Osteoblast (primary cell): ENCODE measurements at regions not wholly inside any gene's neighbourhood (a gene's known extent, or its start where the extent isn't known, plus 50 kb on each side); places are given as distances from the start of the nearest gene placed in this dataset. TPM values are rescaled to one million over a fixed set of nuclear protein-coding genes. Genes with fewer than 3 reads are reported as not detected.

Experiments
- DNase-seq: peaks from one replicate; pipeline ENCODE4 v3.0.0; 2011; ENCODE audit warnings: low spot score, mixed read lengths; ENCODE audit not compliant: insufficient read length; ENCODE audit errors: missing footprints
- H2AFZ ChIP-seq: 2 replicates; pipeline ENCODE4 v1.6.0; 2011; ENCODE audit warnings: mild to moderate bottlenecking, low read length
- H3K27ac ChIP-seq: 2 replicates; pipeline ENCODE4 v1.5.1; 2011; ENCODE audit warnings: mild to moderate bottlenecking, low read depth, low read length, moderate library complexity
- H3K27me3 ChIP-seq: 2 replicates; pipeline ENCODE4 v1.6.0; 2012; ENCODE audit warnings: mild to moderate bottlenecking, control low read depth, inconsistent platforms, low read length, moderate library complexity; ENCODE audit not compliant: insufficient read depth
- H3K36me3 ChIP-seq: 2 replicates; pipeline ENCODE4 v1.5.1; 2011; ENCODE audit warnings: mild to moderate bottlenecking, low read length, control low read depth, moderate library complexity; ENCODE audit not compliant: insufficient read depth
- H3K4me1 ChIP-seq: 2 replicates; pipeline ENCODE4 v1.5.1; 2011; ENCODE audit warnings: mild to moderate bottlenecking, low read length, control low read depth, moderate library complexity; ENCODE audit not compliant: insufficient read depth
- H3K4me2 ChIP-seq: 2 replicates; pipeline ENCODE4 v1.6.0; 2011; ENCODE audit warnings: mild to moderate bottlenecking, low read length; ENCODE audit not compliant: insufficient read depth
- H3K4me3 ChIP-seq: fragments of 200-600 bp; sonication (generic); 3 replicates; pipeline ENCODE4 v1.5.1; 2012; ENCODE audit warnings: mild to moderate bottlenecking, low read length, inconsistent platforms; ENCODE audit not compliant: insufficient read depth
- H3K79me2 ChIP-seq: 2 replicates; pipeline ENCODE4 v1.6.0; 2012; ENCODE audit warnings: mild to moderate bottlenecking, low read length, control low read depth, inconsistent platforms; ENCODE audit not compliant: insufficient read depth
- H3K9me3 ChIP-seq: 2 replicates; pipeline ENCODE4 v1.5.1; 2011; ENCODE audit warnings: low read depth, low read length, control low read depth
- H4K20me1 ChIP-seq: 2 replicates; pipeline ENCODE4 v1.6.0; 2012; ENCODE audit warnings: mild to moderate bottlenecking, low read length, control low read depth; ENCODE audit not compliant: insufficient read depth
- CTCF ChIP-seq: IDR thresholded peaks from 2 replicates; pipeline ENCODE4 v1.5.1; 2011; ENCODE audit warnings: mild to moderate bottlenecking, low read depth, low read length, moderate library complexity; ENCODE audit errors: extremely low read depth
- small RNA-seq: library from RNA; depleted of rRNA; stranded (forward); fragments of <200 nt; gene quantifications from one replicate; pipeline ENCODE3, GENCODE V24; 2012

GRCh38 chr5:37891832-37892231 lies 52.0 kb upstream of the GDNF start:
- no peak overlapping the region for H3K27ac ChIP-seq
- H4K20me1 ChIP-seq, result no peaks in the 10 kb centered on the region
- H3K36me3 ChIP-seq, result no peaks in the 10 kb centered on the region
- no peak overlapping the region for H3K4me3 ChIP-seq
- no peaks in the 10 kb centered on the region for H3K79me2 ChIP-seq
- H3K4me1 ChIP-seq, result peaks cover 16% of the 10 kb centered on the region
- H2AFZ ChIP-seq, result no peak overlapping the region
- no peaks in the 10 kb centered on the region for H3K9me3 ChIP-seq
- TF ChIP-seq CTCF, result no peak
- H3K4me2 ChIP-seq, result no peak overlapping the region
- peaks cover 3% of the 10 kb centered on the region for H3K27me3 ChIP-seq
- no peak for DNase-seq

GRCh38 chr5:37889612-37890317 lies 49.9 kb upstream of the GDNF start:
- Histone ChIP-seq H3K4me2 (peak overlapping the region; percentile 6), H3K4me1 (peaks cover 16% of the 10 kb centered on the region), H3K27me3 (no peaks in the 10 kb centered on the region), H3K4me3 (no peak overlapping the region), H3K9me3 (no peaks in the 10 kb centered on the region), H3K79me2 (no peaks in the 10 kb centered on the region), H2AFZ (peak overlapping the region; percentile 37), H4K20me1 (no peaks in the 10 kb centered on the region), H3K36me3 (no peaks in the 10 kb centered on the region), H3K27ac (no peak overlapping the region)
- no peak for TF ChIP-seq CTCF
- peak; percentile 75 for DNase-seq

Small RNA genes in the stretch of these regions (small RNA-seq; reads per million reads assigned to genes)
- gene LINC02110, result not detected
